Activated B cell treated with CpG ODN at 0.5 μM for 24 hours (primary cell): ENCODE measurements at regions not wholly inside any gene's neighbourhood (a gene's known extent, or its start where the extent isn't known, plus 50 kb on each side); places are given as distances from the start of the nearest gene placed in this dataset.

ENCODE experiments used
- ATAC-seq: fragments of 200-7000 bp; cut with Tn5 transposase; one replicate; pipeline ENCODE4 v1.10.0; 2021; ENCODE audit warnings: low read depth, mild to moderate bottlenecking, moderate library complexity
- CTCF ChIA-PET: fragments of 350-600 bp; sonication (Branson Sonifier 250); formaldehyde crosslinking; loops from one replicate; lab custom pipeline; 2021; ENCODE audit warnings: antibody characterized with exemption; lab: Charles Lee
- POLR2A ChIA-PET: fragments of 350-600 bp; sonication (Branson Sonifier 250); formaldehyde crosslinking; loops from one replicate; lab custom pipeline; 2021; ENCODE audit warnings: antibody characterized with exemption; lab: Charles Lee
- DNase-seq: peaks from one replicate; pipeline ENCODE4 v3.0.0; 2022
- H3K27ac Mint-ChIP-seq: one replicate; pipeline ENCODE4 v1.8.0; 2020; ENCODE audit warnings: mixed read lengths
- H3K27me3 Mint-ChIP-seq: one replicate; pipeline ENCODE4 v1.8.0; 2021; ENCODE audit warnings: mixed read lengths
- H3K36me3 Mint-ChIP-seq: one replicate; pipeline ENCODE4 v1.8.0; 2021; ENCODE audit warnings: low read depth, mixed read lengths
- H3K4me1 Mint-ChIP-seq: one replicate; pipeline ENCODE4 v1.8.0; 2021; ENCODE audit warnings: mixed read lengths
- H3K4me3 Mint-ChIP-seq: one replicate; pipeline ENCODE4 v1.8.0; 2020; ENCODE audit warnings: mild to moderate bottlenecking, mixed read lengths
- H3K9me3 Mint-ChIP-seq: one replicate; pipeline ENCODE4 v1.8.0; 2020; ENCODE audit warnings: mixed read lengths
- CTCF ChIP-seq: fragments of 200-600 bp; IDR thresholded peaks from one replicate; pipeline ENCODE4 v1.8.0; 2022; ENCODE audit warnings: antibody characterized with exemption, mild to moderate bottlenecking
- intact Hi-C: fragments of 100-400 bp; cut with micrococcal nuclease; formaldehyde crosslinking; loops from one replicate; pipeline ENCODE4 v1.15.1; 2024

- POLR2A ChIA-PET, result no interaction called here
- H3K27me3 Mint-ChIP-seq, result no peaks in the 10 kb centered on the region
- H3K27ac Mint-ChIP-seq, result no peak overlapping the region
- ATAC-seq (no peak), DNase-seq (no peak)
- intact Hi-C loops, result no loop called here
- no peaks in the 10 kb centered on the region for H3K4me1 Mint-ChIP-seq
- H3K4me3 Mint-ChIP-seq, result no peak overlapping the region
- CTCF ChIA-PET, result no interaction called here
- H3K9me3 Mint-ChIP-seq, result peaks cover 2% of the 10 kb centered on the region
- no peaks in the 10 kb centered on the region for H3K36me3 Mint-ChIP-seq
- no peak for TF ChIP-seq CTCF
These were observed 480.3 kb downstream of the RERGL start for GRCh38 chr12:17609701-17610100.

GRCh38 chr12:17609153-17609552 is 480.8 kb downstream of the RERGL start:
- Mint-ChIP-seq H3K4me3 (no peak overlapping the region), H3K27me3 (no peaks in the 10 kb centered on the region), H3K4me1 (no peaks in the 10 kb centered on the region), H3K36me3 (no peaks in the 10 kb centered on the region), H3K9me3 (peaks cover 2% of the 10 kb centered on the region), H3K27ac (no peak overlapping the region)
- CTCF ChIA-PET, result no interaction called here
- no peak for ATAC-seq
- TF ChIP-seq CTCF, result no peak
- POLR2A ChIA-PET, result no interaction called here
- DNase-seq, result no peak
- intact Hi-C loops, result no loop called here

- Mint-ChIP-seq H3K4me3 (no peak overlapping the region), H3K9me3 (peaks cover 2% of the 10 kb centered on the region), H3K4me1 (no peaks in the 10 kb centered on the region), H3K27me3 (no peaks in the 10 kb centered on the region), H3K36me3 (no peaks in the 10 kb centered on the region), H3K27ac (no peak overlapping the region)
- POLR2A ChIA-PET, result no interaction called here
- no peak for TF ChIP-seq CTCF
- ATAC-seq (no peak), DNase-seq (no peak)
- CTCF ChIA-PET, result no interaction called here
- intact Hi-C loops, result no loop called here
These were observed 494.9 kb downstream of the RERGL start for GRCh38 chr12:17595111-17595510.

- H3K9me3 Mint-ChIP-seq, result peaks cover 5% of the 10 kb centered on the region
- H3K36me3 Mint-ChIP-seq, result no peaks in the 10 kb centered on the region
- H3K27ac Mint-ChIP-seq, result no peak overlapping the region
- H3K4me1 Mint-ChIP-seq, result no peaks in the 10 kb centered on the region
- intact Hi-C loops, result no loop called here
- no peak overlapping the region for H3K4me3 Mint-ChIP-seq
- TF ChIP-seq CTCF, result no peak
- no peaks in the 10 kb centered on the region for H3K27me3 Mint-ChIP-seq
- ATAC-seq, result no peak
- no peak for DNase-seq
- CTCF ChIA-PET, result no interaction called here
- POLR2A ChIA-PET, result no interaction called here
These were observed 496.1 kb downstream of the RERGL start for GRCh38 chr12:17593715-17594406.

GRCh38 chr12:17592472-17592871 is 497.5 kb downstream of the RERGL start:
- H3K36me3 Mint-ChIP-seq, result no peaks in the 10 kb centered on the region
- no peaks in the 10 kb centered on the region for H3K4me1 Mint-ChIP-seq
- no peak for TF ChIP-seq CTCF
- DNase-seq (no peak), ATAC-seq (no peak)
- CTCF ChIA-PET, result no interaction called here
- H3K27me3 Mint-ChIP-seq, result no peaks in the 10 kb centered on the region
- no peak overlapping the region for H3K4me3 Mint-ChIP-seq
- POLR2A ChIA-PET, result no interaction called here
- H3K27ac Mint-ChIP-seq, result no peak overlapping the region
- intact Hi-C loops, result no loop called here
- H3K9me3 Mint-ChIP-seq, result peaks cover 8% of the 10 kb centered on the region
